Psoas muscle (tissue), 7 donors: ENCODE measurements at regions not wholly inside any gene's neighbourhood (a gene's known extent, or its start where the extent isn't known, plus 50 kb on each side); places are given as distances from the start of the nearest gene placed in this dataset.

Experiments used
- ATAC-seq, 4 donors: fragments of 200-7000 bp; cut with Tn5 transposase; one replicate each; pipeline ENCODE4 v1.9.1; 2020; ENCODE audit warnings: moderate library complexity in 3 of 4, mild to moderate bottlenecking in 2 of 4
- DNase-seq, 2 donors: peaks; one replicate each; pipeline ENCODE4 v3.0.0-alpha.2; 2020
- H3K27ac ChIP-seq: fragments of 200-600 bp; one replicate; pipeline ENCODE4 v1.8.0; 2022
- H3K27me3 ChIP-seq, 3 donors: fragments of 200-600 bp in 1 of 3; one replicate each; pipeline versions ENCODE4 v1.6.1 to v1.8.0; 2013 to 2022; ENCODE audit warnings: low read length in 2 of 3, mild to moderate bottlenecking in 2 of 3, moderate library complexity in 1 of 3; ENCODE audit not compliant: insufficient read depth in 3 of 3
- H3K36me3 ChIP-seq, 2 donors: fragments of 200-600 bp in 1 of 2; one replicate each; pipeline versions ENCODE4 v1.6.1 to v1.8.0; 2013 to 2022; ENCODE audit warnings: low read depth in 1 of 2, mild to moderate bottlenecking in 1 of 2, moderate library complexity in 1 of 2; ENCODE audit not compliant: insufficient read depth in 1 of 2
- H3K4me1 ChIP-seq: fragments of 200-600 bp; one replicate; pipeline ENCODE4 v1.8.0; 2022
- H3K4me3 ChIP-seq: fragments of 200-600 bp; one replicate; pipeline ENCODE4 v1.8.0; 2022; ENCODE audit warnings: mild to moderate bottlenecking
- H3K9me3 ChIP-seq: fragments of 200-600 bp; one replicate; pipeline ENCODE4 v1.8.0; 2022
- WGBS, 3 donors: extraction: QIAGEN DNeasy Blood & Tissue Kit; methylation state at CpG; one replicate each; pipeline versions ENCODE4 v1.1.6 to v1.1.7; 2013; 5-methylcytosine and 5-hydroxymethylcytosine counted together
- intact Hi-C, 2 donors: fragments of 100-400 bp; cut with DNase I; formaldehyde crosslinking; loops; one replicate each; pipeline versions ENCODE4 v1.11.0 to v1.14.2; 2022
- TF ChIP-seq, protein P1 (sequence below): fragments of 200-600 bp; IDR thresholded peaks from one replicate; pipeline ENCODE4 v1.8.0; 2022; ENCODE audit warnings: antibody characterized with exemption
- donor health status: healthy with polysubstance abuse.
- donor health status: DM: no; HTN: no; CAD: no; lungs with moderate emphysema.
- donor health status: Bipolar disorder and iron deficiency.
- donor health status: healthy.
- donor health status: DM: yes; HTN: yes; CAD: no.
- donor health status: DM: no; HTN: no; CAD: no.
- donor health status: DM: yes; HTN: yes; CAD: no.

DNA sequence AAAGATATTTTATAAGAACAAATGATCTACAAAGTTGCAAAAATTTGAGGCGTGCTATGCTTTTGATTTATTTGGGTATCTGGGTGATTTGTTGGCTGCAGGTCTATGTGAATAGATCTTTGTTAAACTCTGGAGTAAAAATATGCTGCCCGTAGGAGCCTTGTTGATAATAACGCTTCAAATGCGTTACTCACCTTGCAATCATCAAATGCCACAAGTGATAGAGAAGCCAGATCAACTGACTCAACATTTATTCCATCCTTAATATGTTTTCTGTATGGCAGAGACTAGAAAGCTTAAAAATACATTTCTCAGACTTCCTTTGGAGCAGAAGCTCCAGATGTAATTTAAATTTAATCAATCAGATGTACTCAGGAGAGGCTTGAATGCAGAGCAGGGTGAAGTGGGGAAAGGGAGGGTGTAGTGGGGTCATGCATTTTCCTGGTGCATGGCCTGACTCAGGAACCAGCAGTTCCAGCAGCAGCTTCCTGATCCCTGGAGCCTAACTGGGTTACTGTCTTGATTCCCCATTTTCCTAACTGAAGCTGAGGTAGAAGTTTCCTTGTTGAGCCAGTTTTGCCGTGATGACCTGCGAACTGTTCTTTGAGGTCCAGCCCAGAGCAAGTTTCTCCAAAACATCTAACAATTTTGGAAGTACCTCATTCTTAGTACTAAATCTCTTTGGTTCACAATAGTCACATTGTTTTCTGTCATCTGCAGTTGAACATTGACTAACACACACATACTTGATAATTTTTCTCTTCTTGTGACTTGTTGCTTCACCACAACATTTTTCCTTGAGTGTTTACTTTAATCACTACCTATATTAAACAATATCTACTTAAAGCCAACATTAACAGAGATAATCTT is 284.7 kb upstream of the CWC22 start:
- 78 to 80% (median 80%) methylated on average over 6 of the region's 6 CpGs for WGBS, 3 donors

DNA sequence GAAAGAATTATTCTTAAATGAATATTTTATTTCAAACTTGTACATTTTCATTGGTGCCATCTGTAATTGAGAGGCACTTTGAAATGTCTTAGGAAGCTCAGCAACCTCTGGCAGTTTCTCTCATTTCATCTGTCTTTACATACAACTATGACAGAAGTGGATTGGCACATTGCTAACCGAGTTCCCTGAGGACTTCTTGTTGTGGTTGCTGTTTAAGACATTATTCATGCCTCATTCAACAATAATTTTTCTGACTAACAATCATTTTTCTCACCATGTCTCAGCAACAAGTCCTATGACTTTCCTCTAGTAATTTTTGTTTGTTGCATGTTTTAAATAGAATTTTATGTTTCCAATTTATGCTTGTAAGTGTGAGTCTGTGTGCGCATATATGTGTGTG is 284.0 kb upstream of the CWC22 start:
- Histone ChIP-seq H3K4me3 (no peak overlapping the region), H3K9me3 (peaks cover 3% of the 10 kb centered on the region), H3K27me3 (no peaks in the 10 kb centered on the region), H3K27ac (no peak overlapping the region), H3K4me1 (no peaks in the 10 kb centered on the region), H3K36me3 (no peaks in the 10 kb centered on the region)
- intact Hi-C loops: no loop called here
- ATAC-seq (no peak), DNase-seq (no peak)
- WGBS, 3 donors: 9 to 42% (median 19%) methylated on average over 2 of the region's 2 CpGs
- TF ChIP-seq, protein P1, sequence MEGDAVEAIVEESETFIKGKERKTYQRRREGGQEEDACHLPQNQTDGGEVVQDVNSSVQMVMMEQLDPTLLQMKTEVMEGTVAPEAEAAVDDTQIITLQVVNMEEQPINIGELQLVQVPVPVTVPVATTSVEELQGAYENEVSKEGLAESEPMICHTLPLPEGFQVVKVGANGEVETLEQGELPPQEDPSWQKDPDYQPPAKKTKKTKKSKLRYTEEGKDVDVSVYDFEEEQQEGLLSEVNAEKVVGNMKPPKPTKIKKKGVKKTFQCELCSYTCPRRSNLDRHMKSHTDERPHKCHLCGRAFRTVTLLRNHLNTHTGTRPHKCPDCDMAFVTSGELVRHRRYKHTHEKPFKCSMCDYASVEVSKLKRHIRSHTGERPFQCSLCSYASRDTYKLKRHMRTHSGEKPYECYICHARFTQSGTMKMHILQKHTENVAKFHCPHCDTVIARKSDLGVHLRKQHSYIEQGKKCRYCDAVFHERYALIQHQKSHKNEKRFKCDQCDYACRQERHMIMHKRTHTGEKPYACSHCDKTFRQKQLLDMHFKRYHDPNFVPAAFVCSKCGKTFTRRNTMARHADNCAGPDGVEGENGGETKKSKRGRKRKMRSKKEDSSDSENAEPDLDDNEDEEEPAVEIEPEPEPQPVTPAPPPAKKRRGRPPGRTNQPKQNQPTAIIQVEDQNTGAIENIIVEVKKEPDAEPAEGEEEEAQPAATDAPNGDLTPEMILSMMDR: no peak

More for the DNA sequence above, 284.7 kb upstream of the CWC22 start:
- H3K4me1 ChIP-seq: no peaks in the 10 kb centered on the region
- H3K9me3 ChIP-seq: no peaks in the 10 kb centered on the region
- no peaks in the 10 kb centered on the region for H3K27me3 ChIP-seq
- H3K4me3 ChIP-seq: no peak overlapping the region
- DNase-seq (no peak), ATAC-seq (no peak)
- TF ChIP-seq, protein P1: no peak
- intact Hi-C loops: no loop called here
- no peak overlapping the region for H3K27ac ChIP-seq
- H3K36me3 ChIP-seq: no peaks in the 10 kb centered on the region

DNA sequence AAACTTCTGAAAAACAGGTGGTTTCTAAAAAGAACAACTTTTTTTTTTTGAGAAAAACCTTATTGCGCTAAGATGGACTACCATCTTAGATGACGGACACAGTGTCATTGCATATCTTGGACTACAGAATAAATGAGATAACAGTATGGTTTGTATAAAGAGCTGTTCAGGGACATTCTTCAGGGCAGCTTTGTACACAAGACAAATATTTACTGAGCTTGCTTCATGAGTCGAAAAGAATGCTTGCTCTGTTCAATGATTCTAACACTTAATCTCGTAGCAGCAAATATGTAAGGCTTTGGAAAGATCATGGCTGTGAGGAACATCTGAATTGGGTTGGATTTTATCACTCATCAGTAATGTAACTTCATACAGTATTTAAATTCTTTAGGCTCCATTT is 282.5 kb upstream of the CWC22 start:
- H3K36me3 ChIP-seq: no peaks in the 10 kb centered on the region
- TF ChIP-seq, protein P1: no peak
- no peaks in the 10 kb centered on the region for H3K4me1 ChIP-seq
- 72 to 78% (median 73%) methylated on average over 4 of the region's 4 CpGs for WGBS, 3 donors
- no peaks in the 10 kb centered on the region for H3K27me3 ChIP-seq
- intact Hi-C loops: no loop called here
- H3K9me3 ChIP-seq: peaks cover 3% of the 10 kb centered on the region
- DNase-seq (no peak), ATAC-seq (no peak)
- H3K4me3 ChIP-seq: no peak overlapping the region
- H3K27ac ChIP-seq: no peak overlapping the region

DNA sequence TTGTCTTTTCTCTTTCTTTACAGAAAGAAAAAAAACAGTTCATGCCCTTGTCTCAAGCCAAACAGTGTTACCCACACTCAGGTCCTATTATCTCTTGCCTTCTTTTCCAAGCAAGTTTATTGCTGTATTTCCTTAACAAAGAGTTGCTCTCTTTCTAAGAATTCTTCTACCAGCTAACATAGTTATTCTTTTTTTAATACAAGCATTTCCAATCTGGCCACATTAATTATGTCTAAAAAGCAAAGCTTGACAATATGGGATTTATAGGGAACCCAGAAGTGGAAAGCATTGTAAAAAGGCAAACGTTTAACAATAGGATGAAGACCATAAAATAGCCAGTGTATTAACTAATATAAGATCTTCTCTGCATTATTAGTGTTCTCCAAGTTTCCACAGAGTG is 272.5 kb upstream of the CWC22 start:
- no peak overlapping the region for H3K4me3 ChIP-seq
- intact Hi-C loops: no loop called here
- 33 to 54% (median 51%) methylated on average over 1 of the region's 1 CpG for WGBS, 3 donors
- H3K36me3 ChIP-seq: no peaks in the 10 kb centered on the region
- ATAC-seq: no peak
- no peaks in the 10 kb centered on the region for H3K27me3 ChIP-seq
- no peak overlapping the region for H3K27ac ChIP-seq
- H3K4me1 ChIP-seq: no peaks in the 10 kb centered on the region
- no peaks in the 10 kb centered on the region for H3K9me3 ChIP-seq
- TF ChIP-seq, protein P1: no peak
- no peak for DNase-seq

DNA sequence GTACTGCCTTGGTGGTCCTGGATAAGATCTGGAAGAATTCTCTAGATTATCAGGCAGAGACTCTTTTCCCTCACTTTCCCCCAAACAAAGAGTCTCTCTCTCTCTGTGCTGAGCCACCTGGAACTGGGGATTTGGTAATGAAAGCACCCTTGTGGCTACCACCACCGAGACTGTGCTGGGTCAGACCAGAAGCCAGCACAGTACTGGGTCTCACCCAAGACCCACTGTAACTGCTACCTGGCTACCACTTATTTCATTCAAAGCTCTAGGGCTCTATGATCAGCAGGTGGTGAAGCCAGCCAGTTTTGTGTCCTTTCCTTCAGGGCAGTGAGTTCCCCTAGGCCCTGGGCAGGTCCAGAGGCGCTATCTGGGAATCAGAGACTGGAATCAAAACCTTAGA is 269.6 kb upstream of the CWC22 start:
- DNase-seq (no peak), ATAC-seq (no peak)
- H3K36me3 ChIP-seq: no peaks in the 10 kb centered on the region
- peaks cover 3% of the 10 kb centered on the region for H3K9me3 ChIP-seq
- intact Hi-C loops: no loop called here
- no peaks in the 10 kb centered on the region for H3K4me1 ChIP-seq
- no peak overlapping the region for H3K27ac ChIP-seq
- TF ChIP-seq, protein P1: no peak
- 70 to 83% (median 72%) methylated on average over 2 of the region's 2 CpGs for WGBS, 3 donors
- no peak overlapping the region for H3K4me3 ChIP-seq
- H3K27me3 ChIP-seq: no peaks in the 10 kb centered on the region
